ENCODE measurements at regions not wholly inside any gene's neighbourhood (a gene's known extent, or its start where the extent isn't known, plus 50 kb on each side); places are given as distances from the start of the nearest gene placed in this dataset.

GRCh38 chr3:79917561-79917960 is 149.8 kb upstream of the ROBO1 start:
- TF ChIP-seq CTCF (IDR thresholded peaks at IDR 0.05) (no peak), POLR2A (IDR thresholded peaks at IDR 0.05) (no peak)
